NCI-H1417 treated with DMSO at 0.1 percent for 48 hours (cell line): ENCODE measurements at regions not wholly inside any gene's neighbourhood (a gene's known extent, or its start where the extent isn't known, plus 50 kb on each side); places are given as distances from the start of the nearest gene placed in this dataset.

Experiments used
- DNase-seq: peaks from one replicate; lab custom pipeline; 2025; lab: John Stamatoyannopoulos, UW

DNA sequence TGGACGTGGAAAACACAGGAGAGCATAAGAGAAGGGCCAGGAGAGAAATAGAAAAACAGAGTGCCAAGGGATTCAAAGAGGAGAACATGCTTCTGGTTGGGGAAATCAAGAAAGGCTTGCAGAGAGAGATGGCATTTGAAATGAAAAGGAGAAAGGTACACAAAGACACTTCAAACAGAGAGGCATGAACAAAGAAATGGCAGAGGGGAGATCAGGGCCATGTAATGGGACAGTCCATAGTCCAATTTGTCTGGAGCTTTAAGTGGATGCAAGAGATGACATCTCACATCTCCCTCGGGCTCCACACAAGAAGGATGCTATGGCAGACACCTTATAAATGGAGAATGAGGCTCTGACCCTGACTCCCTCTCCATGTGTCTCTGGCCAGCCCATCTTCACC, 331.1 kb downstream of the MLLT3 start:
- no peak for DNase-seq

DNA sequence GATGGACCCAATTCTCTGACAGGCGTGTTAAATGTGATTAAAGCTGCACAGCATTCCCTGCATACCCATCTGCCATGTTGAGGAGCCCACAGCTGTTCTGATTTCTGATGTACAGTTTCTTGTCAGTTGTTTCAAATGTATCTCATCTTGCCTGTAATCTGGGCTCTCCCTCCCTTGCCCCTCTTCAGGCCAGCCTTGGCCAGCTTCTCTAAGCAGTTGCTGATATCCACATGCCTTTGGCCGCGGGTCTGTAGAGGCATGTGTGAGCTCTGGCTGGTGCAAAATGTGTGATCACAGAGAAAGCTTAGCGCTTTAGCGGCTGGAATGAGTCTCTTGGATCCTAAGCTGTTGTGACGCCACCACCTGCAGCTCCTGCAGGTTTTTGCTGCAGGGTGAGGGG, 332.0 kb downstream of the MLLT3 start:
- no peak for DNase-seq

DNA sequence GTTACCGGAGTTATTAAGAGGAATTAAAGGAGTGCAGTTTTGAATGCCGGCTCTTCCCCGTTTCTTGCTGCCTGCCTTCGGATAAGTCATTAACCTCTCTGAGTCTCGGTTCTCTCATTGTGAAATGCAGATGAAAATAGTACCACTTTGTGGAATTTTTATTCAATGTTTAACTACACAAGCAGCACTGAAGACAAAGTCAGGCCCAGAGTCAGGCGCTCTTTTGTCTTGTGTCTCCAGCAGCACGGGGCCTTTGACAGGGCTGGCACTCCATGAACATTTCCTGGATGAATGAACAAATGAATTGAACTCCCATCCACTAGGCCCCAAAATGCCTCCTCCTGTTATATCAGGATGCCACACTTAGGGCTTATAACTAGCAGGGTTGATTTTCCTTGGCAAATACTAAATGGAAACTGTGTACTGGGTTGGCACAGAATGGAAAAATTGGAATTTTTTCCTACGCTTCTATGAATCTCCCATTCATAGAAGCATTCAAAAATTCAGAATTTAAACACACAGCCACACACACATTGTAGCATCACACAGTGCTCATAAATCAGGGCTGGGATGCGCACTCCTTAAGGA, 332.8 kb downstream of the MLLT3 start:
- no peak for DNase-seq

DNA sequence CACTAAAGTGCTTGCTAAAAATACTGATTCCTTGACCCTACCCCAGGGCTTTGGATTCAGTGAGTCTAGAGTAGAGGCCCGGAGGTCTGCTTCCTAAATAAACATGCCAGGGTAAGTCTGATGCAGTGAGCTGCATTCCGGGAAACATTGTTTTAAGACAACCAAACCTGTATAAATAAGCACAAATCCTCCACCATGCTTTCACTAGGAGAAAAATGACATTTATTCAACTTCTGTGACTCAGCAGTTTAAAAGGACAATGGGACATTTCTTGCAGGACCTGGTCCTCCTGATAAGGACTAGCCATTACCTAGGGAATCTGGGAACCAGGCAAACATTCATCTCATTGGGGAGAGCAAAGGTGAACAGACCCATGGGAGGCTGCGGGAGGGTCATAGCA, 335.3 kb downstream of the MLLT3 start:
- DNase-seq = no peak

DNA sequence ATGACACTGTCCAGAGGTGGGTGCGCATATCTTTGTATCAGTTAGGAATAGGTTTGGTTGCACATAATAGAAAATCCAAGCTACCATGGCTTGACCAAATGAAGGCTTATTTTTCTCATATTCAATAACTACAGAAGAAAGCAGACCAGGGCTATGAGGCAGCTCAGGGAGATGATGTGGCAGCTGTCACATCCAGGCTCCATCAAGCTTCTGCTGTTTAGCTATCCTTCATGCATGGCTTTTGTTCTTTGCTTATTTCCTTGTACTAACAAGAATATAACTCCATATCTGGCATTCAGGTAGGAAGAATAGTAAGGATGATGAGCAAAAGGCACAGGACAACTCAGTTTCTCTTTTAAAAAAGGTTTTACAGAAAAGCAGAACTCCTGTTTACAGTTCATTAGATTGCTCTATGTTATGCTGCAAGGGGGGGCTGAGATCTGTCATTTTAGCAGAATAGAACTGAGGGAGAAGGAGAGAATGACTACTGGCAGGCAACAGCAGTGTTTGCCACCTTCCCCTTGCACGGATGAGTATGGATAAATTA, 336.1 kb downstream of the MLLT3 start:
- no peak for DNase-seq

DNA sequence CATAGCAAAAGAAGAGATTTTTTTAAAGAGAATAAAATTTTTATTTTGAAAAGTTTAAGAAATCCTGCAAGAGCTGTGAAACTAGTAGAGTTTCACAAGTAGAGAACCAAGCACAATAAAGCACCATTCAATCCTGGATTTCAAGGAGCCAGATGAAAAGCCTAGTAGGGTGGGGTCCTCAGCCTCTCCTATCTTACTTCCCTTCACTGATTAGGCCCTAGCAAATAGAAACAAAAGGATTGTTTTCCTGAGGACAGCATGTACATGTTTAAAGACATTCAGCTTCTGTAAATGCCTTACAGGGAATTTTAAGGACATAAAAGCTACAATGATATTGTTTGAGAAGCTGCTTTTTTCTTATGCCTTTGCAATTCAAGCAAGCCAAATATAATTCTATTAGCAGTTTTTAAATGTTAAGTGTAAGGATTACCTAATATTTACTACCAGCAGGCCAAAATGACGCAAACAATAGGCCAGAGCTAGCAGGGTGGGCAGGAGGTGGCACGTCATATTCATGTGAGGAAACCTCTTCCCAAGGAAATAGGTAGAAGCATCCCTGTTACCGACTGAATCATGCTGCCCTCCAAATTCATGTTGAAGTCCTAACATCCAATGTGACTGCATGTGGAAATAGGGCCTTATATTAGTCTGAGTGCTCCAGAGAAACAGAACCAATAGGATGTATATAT, 337.6 kb downstream of the MLLT3 start:
- no peak for DNase-seq

DNA sequence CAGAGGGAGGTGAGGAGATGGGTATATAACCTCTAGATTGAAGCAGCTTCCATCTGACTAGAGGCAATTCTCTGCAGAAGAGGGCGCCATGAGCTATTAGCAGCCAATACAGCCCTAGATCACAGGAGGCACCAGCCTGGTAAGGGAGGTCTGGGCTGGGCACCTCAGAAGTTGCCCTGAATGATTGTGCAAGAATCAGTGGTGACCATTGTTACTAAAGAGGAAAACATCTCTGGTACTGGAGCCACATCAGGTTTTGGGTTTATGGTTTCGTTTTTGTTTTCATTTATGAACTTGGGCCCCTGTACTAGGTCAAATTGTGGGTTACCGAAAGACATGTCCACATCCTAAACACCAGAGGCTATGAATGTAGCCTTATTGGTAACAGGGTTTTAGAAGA, 342.0 kb downstream of the MLLT3 start:
- DNase-seq = no peak

DNA sequence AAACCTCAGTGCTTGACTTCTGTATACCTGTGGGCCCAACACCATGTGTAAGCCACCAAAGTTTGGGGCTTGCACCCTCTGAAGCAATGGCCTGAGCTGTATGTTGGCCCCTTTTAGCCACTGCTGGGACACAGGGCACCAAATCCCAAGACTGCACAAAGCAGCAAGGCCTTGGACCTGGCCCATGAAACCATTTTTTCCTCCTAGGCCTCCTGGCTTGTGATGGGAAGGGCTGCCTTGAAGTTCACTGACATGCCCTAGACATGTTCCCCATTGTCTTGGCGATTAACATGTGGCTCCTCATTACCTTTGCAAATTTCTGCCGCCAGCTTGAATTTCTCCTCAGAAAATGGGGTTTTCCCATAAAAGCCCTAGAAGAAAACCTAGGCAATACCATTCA, 345.5 kb downstream of the MLLT3 start:
- no peak for DNase-seq

DNA sequence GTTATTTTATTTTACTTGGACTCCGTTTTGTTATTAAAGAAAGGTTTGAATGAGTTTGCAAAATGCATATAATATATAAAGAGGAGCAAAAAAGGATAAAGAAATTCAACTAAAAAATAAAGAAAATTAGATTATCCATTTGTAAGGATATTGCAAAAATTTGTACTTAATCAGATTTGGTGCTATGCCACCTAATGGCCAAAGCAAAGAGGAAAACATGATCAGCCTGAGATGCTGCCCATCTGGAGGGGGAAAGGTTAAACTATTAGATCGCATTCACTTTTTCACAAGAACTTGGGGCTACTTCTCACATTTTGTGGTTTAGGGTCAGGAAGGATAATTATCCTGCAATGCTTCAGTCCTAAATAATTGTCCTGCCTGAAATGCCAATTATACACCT, 350.6 kb downstream of the MLLT3 start:
- DNase-seq = no peak

DNA sequence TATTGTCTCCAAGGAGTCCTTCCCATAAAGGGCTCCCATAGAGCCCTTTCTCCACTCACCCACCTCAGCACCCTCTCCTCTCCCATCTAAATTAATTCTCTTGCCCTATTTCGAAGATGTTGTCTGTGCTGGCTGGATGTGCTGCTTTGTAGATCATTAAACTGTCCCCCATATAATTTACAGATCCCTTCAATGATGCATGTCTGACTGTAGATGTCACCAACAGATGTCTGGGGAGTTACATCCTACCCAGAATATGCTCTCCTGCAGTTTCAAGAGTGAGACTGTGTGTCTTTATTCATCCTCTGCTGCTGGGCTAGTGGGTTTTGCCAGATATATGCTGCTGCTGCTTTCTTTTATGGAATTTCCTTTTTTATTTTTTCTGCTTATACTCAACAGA, 351.2 kb downstream of the MLLT3 start:
- no peak for DNase-seq

DNA sequence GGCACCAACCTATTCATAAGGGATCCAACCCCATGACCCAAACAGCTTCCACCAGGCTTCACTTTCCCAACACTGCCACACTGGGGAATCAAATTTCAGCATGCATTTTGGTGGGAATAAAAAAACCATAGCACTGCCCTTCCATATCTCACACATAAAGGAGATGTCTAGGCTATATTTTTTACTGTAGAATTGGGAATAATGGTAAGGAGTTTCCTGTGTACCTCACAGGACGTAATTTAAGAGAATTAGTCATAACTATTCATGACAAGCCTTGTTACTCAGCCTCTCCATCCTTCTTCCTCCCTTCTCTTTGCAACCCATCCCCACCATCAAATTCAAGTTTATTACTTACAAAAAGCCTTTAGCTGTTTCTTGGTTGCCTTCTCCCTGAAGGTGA, 352.1 kb downstream of the MLLT3 start:
- DNase-seq = no peak

DNA sequence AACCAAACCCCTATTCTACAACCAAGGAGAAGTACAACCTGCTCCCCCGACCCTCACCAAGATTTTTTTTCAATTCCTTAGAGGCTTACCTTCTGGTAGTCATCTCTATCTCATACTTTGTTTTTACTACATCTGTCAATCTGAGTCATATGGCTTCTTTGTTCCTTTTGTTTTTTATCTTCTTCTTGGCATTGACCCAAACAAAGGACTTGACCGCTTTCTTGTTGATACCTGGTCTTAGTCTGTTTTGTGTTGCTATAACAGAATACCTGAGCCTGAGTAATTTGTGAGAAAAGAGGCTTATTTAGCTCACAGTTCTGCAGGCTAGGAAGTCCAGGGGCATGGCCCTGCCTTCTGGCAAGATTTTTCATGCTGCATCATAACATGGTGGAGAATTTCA, 352.7 kb downstream of the MLLT3 start:
- DNase-seq = no peak

DNA sequence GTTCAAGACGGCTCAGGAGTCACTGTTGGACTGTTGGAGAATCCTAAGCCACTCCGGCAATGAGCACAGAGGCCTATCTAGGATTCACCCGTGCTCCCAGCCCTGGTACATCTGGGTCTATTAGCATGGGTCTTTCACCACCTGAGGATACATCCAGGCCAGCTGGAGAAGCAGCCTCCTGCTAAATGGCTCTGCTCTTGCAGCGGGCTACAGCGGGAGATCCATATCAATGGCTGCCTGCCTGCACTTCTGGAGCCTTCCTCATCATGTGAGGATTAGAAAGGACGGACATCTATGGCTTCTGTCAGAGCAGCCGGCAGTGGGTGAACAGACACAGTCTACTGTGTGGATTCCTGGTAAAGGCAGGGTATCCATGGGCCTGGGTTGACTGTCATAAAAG, 357.4 kb downstream of the MLLT3 start:
- no peak for DNase-seq

DNA sequence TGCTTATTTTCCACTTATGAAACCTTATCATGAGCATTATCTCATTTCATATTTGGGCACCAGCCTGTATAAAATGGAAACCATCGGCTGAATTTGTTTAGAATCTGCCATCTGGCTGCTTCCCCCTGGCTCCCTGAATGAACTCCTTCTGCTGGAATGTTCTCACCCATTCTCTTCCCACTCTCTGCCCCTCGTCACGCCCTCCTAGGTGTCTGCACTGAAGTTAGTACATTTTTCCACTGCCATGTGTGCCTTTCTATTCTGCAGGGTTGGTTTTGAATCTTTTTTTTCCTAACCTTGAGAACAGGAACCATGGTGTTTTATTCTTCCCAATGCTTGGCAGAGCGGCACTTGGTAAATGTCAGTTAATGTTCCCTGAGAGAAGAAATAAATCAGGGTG, 359.7 kb downstream of the MLLT3 start:
- no peak for DNase-seq

DNA sequence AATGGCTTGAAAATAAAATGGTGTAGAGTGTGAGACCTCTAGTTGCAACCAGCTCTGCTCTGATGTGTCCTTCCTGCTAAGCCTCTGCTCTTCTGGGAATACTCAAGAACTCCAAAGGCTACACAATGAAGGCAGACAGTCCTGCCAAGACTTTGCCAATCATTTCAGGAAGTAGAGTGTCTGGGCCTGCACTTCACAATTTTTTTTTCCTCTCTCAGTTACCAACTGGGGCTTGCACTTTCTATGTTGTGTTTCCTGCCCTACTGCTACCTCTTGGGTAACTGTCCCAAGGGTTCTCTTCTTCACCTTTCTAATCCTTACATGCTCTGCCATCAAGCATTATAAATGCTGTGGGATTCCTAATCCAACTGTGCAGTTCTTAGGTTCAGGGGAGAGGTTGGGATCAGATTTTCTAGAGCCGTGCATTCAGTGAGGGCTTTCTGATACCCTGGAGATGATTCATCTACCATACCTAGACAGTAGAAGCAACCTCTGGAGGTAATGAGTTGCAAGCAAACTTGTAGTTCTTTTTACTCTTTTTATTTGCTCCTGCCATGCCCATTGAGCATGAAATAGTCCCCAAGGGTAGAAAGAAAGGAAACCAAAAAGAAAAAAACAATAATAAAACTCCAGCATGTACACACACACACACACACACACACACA, 365.9 kb downstream of the MLLT3 start:
- DNase-seq = no peak

DNA sequence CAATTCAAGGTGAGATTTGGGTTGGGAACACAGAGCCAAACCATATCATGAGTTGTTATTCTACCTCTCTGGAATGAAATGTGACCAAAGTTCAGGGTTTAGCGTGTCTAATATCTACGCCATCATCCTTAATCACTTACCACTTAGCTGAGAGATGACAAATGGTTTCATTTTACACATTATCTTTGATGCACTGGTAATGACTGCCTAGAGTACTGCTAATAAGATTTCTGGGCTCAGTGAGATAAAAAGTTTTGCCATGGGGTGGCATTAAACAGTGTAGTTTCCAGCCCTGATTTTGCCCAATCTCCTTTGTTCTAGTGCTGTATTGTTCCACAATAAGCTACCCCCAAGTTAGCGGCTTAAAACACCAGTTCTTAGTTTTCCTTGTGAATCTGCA, 367.2 kb downstream of the MLLT3 start:
- no peak for DNase-seq

DNA sequence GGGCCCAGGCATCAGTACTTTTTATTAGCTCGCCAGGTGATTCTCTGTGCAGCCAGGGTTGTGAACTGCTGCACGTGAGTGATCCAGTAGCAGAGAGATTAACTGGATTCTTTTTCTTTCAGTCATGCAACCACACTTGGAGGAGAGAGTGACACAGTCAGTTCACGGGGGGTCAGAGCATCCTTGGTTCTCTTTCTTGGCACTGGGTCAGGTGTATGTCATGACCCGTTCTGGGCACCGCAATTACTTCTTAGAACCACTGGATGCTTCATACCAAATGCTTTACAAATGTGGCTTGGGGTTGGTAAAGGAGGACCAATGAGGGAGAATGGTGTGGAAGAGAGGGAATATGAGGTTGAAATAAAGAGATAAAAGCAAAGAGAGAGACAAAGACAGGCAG, 368.7 kb downstream of the MLLT3 start:
- no peak for DNase-seq

DNA sequence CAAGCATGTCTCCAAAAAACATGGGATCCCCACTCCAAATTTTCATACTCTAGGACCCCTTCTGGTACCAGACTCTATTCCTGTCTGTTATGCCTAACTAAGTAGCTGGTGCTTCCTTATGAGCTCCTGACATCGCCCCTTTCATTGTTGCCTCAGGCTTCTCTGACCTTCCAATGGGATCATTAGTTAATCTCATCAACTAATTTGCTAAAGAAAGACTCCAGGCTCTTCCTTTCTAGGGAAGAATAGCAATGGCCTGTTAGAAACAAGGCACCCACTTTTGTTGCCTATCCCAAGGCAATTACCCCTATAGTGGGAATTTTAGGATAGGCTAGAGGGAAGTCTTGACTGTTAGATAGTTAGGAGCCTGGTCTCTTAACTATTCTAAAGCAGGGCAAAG, 369.5 kb downstream of the MLLT3 start:
- no peak for DNase-seq

DNA sequence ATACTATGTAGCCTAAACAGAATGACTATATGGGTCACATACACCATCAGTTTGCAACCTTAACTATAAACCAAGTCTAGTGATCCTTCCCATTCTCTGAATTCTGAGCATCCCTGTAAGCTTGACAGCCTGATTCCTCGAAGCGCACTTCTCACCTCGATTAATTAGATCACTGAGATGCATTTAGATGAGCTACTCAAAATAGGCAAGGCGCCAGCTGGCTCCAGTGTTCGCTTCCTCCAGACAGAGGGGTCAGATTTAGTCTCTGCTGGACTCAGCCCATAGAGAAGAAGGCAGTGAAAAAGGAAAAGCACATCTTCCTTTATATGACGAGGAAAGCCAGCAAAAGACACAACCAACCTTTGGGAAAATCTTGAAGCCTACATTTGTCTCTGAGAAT, 371.5 kb downstream of the MLLT3 start:
- no peak for DNase-seq

DNA sequence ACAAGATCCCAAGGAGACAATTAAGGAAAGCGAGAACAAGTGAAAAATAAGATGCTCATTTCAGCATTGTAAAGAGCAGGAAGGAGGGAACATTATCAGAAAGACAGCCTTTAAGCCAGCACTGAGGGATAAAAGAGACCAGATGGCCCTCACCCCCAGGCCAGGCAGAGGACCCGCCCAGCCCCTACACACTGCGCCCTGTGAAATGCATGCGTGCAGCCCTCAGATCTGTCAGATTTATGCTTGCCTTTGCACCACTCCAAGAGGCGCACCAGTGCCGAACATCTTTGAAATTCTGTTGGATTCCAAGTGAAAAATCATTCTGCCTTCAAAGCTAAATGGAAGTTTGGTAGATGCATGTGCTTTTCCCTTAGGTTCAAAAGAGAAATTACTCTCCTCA, 378.0 kb downstream of the MLLT3 start:
- no peak for DNase-seq

DNA sequence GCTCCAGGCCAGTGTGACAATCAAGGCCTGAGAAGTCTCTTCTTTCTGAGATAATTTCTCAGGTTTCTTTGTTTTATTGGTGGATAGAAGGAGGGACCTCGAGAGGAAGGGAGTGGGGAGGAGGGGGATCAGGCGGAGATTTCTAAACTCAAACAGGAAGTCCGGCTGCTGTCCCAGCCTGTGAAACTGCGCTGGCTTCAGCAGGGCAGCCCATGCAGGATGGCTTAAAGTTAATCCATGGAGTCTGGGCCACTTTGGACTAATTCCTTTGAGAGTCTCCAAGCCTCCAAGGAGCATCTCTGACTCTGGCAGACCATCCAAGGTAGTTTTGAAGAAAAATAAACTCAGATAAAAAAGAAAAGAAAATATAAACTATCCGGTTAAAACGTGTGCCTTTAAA, 378.5 kb downstream of the MLLT3 start:
- no peak for DNase-seq

DNA sequence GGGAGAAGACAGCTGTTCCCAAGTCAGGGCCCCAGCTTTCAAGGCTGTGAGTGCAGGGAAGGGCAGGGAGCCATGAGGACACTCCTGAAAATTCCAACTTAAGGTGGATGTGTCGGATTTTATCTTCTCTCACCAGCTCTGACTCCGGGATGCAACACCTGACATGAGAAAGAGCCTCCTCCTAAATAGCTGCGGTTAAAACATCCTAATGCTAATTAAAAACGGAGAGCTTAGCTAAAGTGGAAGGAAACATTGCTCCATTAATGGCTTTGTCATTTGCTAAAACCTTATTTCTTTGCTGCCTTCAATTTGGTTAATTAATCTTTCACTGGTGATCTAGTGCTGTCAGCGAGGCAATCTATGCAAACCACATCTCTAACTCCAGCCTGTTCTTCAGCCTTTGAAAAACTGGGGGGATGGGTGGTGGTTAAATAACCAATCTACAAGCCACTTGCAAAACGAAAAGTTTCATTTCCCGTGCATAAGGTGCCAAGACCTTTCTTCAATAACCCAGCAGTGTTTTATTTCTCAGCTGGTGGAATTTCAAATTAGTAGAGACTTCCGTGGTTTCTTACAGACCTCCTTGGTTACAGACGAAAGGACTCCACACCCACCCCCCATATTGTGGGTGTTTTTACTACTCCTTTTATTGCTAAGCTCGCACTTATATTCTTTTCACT, 379.6 kb downstream of the MLLT3 start:
- no peak for DNase-seq

DNA sequence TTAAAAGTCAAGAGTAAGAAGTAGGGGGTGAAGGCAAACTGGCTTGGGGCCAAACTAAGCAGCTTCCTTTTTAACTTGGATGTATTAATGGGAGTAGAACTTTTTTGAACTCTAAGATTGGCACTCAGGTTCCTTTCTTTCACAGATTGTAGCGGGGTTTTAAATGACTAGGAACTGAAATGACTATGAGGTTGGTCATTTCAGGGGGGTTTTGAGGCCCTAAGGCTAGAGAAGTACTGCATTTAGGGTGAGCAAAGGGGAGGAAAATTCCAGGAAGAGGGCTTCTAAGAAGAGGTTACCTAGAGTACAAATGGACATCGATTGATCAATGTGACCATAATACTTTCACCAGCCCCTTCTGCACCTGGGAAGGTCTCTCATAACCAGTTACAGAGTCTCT, 381.8 kb downstream of the MLLT3 start:
- no peak for DNase-seq
